HCT116 (cell line): ENCODE measurements at regions not wholly inside any gene's neighbourhood (a gene's known extent, or its start where the extent isn't known, plus 50 kb on each side); places are given as distances from the start of the nearest gene placed in this dataset.

ENCODE experiments used
- ATAC-seq: fragments of 200-7000 bp; cut with Tn5 transposase; 2 replicates; pipeline ENCODE4 v1.9.1; 2020; ENCODE audit warnings: mild to moderate bottlenecking, moderate library complexity
- BruUV-seq: library from RNA; stranded (reverse); fragments of 400-500 nt; replicated peaks from 2 replicates; lab custom pipeline; 2021; lab: Mats Ljungman, UMichigan
- CTCF ChIA-PET: fragments of 300-600 bp; sonication (Branson Sonifier 250); formaldehyde crosslinking; loops from one replicate; lab custom pipeline; 2021; ENCODE audit warnings: antibody characterized with exemption; lab: Charles Lee
- POLR2A ChIA-PET: fragments of 300-600, 350-600 bp; sonication (Branson Sonifier 250); formaldehyde crosslinking; loops from one replicate; lab custom pipeline; 2021; ENCODE audit warnings: antibody characterized with exemption; lab: Charles Lee
- RAD21 ChIA-PET, 2 experiments: fragments of 300-600 bp; sonication (Branson Sonifier 250); formaldehyde crosslinking; loops; one replicate each; lab custom pipeline; 2023; ENCODE audit warnings: low total read pairs in 2 of 2; ENCODE audit not compliant: uncharacterized antibody in 2 of 2, unreplicated experiment in 2 of 2, low non-redundant PET in 1 of 2; lab: Charles Lee
- DNase-seq: peaks from one replicate; pipeline ENCODE4 v3.0.0-alpha.2; 2010; ENCODE audit warnings: low read depth, low spot score
- H2AFZ ChIP-seq: fragments of 200-600 bp; shearing (Covaris generic), sonication (generic); 2 replicates; pipeline ENCODE4 v1.6.1; 2017; ENCODE audit warnings: low read depth, mixed run types, mixed read lengths, antibody characterized with exemption, low read length; ENCODE audit not compliant: poor library complexity, severe bottlenecking
- H3K27ac ChIP-seq: 2 replicates; pipeline ENCODE4 v1.5.1; 2012; ENCODE audit warnings: low read depth, low read length
- H3K27me3 ChIP-seq: fragments of 200-600 bp; sonication (generic); 2 replicates; pipeline ENCODE4 v1.6.1; 2016; ENCODE audit warnings: mixed run types, low read length, mixed read lengths; ENCODE audit not compliant: insufficient read depth
- H3K36me3 ChIP-seq, 2 experiments: fragments of 200-500 bp in 1 of 2; fragments of 200-600 bp in 1 of 2; sonication (Bioruptor generic) in 1 of 2; sonication (generic) in 1 of 2; 2 replicates each; pipeline versions ENCODE4 v1.5.1 to v1.6.1; 2014 to 2016; ENCODE audit warnings: low read length in 2 of 2, inconsistent platforms in 1 of 2, mixed read lengths in 1 of 2, mixed run types in 1 of 2; ENCODE audit not compliant: insufficient read depth in 2 of 2, control insufficient read depth in 1 of 2
- H3K4me1 ChIP-seq, 2 experiments: fragments of 200-600 bp in 1 of 2; sonication (generic) in 1 of 2; 2 replicates each; pipeline versions ENCODE4 v1.5.1 to v1.6.1; 2012 to 2017; ENCODE audit warnings: low read length in 2 of 2, inconsistent platforms in 1 of 2, mild to moderate bottlenecking in 1 of 2, mixed read lengths in 1 of 2, mixed run types in 1 of 2, moderate library complexity in 1 of 2; ENCODE audit not compliant: insufficient read depth in 2 of 2, control insufficient read depth in 1 of 2
- H3K4me2 ChIP-seq: fragments of 200-600 bp; sonication (generic); 2 replicates; pipeline ENCODE4 v1.6.1; 2017; ENCODE audit warnings: mixed run types, low read length, mixed read lengths
- H3K4me3 ChIP-seq, 2 experiments: fragments of 200-600 bp in 1 of 2; sonication (generic) in 1 of 2; replicated peaks in 1 of 2; 2 replicates each; pipeline ENCODE4 v1.5.1; 2011 to 2016; ENCODE audit warnings: low read length in 2 of 2, control low read depth in 1 of 2, low read depth in 1 of 2, mild to moderate bottlenecking in 1 of 2, mixed read lengths in 1 of 2, mixed run types in 1 of 2
- H3K79me2 ChIP-seq: fragments of 200-600 bp; sonication (generic); 2 replicates; pipeline ENCODE4 v1.6.1; 2017; ENCODE audit warnings: mild to moderate bottlenecking, mixed run types, low read length, moderate library complexity, mixed read lengths; ENCODE audit not compliant: insufficient read depth
- H3K9ac ChIP-seq: fragments of 200-600 bp; sonication (generic); 2 replicates; pipeline ENCODE4 v1.6.1; 2016; ENCODE audit warnings: low read length, mixed read lengths
- H3K9me2 ChIP-seq: fragments of 200-600 bp; sonication (generic), shearing (Covaris generic); 2 replicates; pipeline ENCODE4 v1.6.1; 2017; ENCODE audit warnings: mixed run types, mild to moderate bottlenecking, moderate library complexity; ENCODE audit not compliant: insufficient read depth
- H3K9me3 ChIP-seq, 2 experiments: fragments of 200-500 bp in 1 of 2; fragments of 200-600 bp in 1 of 2; sonication (Bioruptor generic) in 1 of 2; sonication (generic) in 1 of 2; 2 replicates each; pipeline ENCODE4 v1.6.1; 2014 to 2017; ENCODE audit warnings: low read length in 2 of 2, mixed read lengths in 2 of 2, inconsistent platforms in 1 of 2, low read depth in 1 of 2, mild to moderate bottlenecking in 1 of 2, mixed run types in 1 of 2, moderate library complexity in 1 of 2; ENCODE audit not compliant: control insufficient read depth in 1 of 2, insufficient read depth in 1 of 2
- H4K20me1 ChIP-seq: fragments of 200-600 bp; sonication (generic), shearing (Covaris generic); 2 replicates; pipeline ENCODE4 v1.6.1; 2017; ENCODE audit warnings: mixed run types, mild to moderate bottlenecking, moderate library complexity; ENCODE audit not compliant: insufficient read depth
- CTCF ChIP-seq, 3 experiments: fragments of 200-600 bp in 1 of 3; sonication (generic) in 1 of 3; IDR thresholded peaks in 2 of 3; conservative IDR thresholded peaks in 1 of 3; 2 replicates each; pipeline ENCODE4 v1.5.1; 2012 to 2017; ENCODE audit warnings: low read depth in 2 of 3, low read length in 2 of 3, antibody characterized with exemption in 1 of 3, borderline replicate concordance in 1 of 3, control low read depth in 1 of 3, mild to moderate bottlenecking in 1 of 3, mixed read lengths in 1 of 3, mixed run types in 1 of 3, moderate library complexity in 1 of 3; ENCODE audit not compliant: insufficient read depth in 1 of 3
- FOSL1 ChIP-seq: IDR thresholded peaks from 2 replicates; pipeline ENCODE4 v1.6.1; 2012; ENCODE audit warnings: low read depth
- YY1 ChIP-seq: IDR thresholded peaks from 2 replicates; pipeline ENCODE4 v1.6.1; 2011; ENCODE audit warnings: low read length, low read depth, moderate library complexity, mild to moderate bottlenecking; ENCODE audit not compliant: insufficient replicate concordance; ENCODE audit errors: extremely low read depth
- ZNF274 ChIP-seq: fragments of 200-500 bp; sonication (Bioruptor generic); IDR thresholded peaks from 2 replicates; pipeline ENCODE4 v1.6.1; 2014; ENCODE audit warnings: mild to moderate bottlenecking, low read depth, low read length, inconsistent platforms
- intact Hi-C: fragments of 100-400 bp; cut with micrococcal nuclease; formaldehyde crosslinking; loops from 2 replicates; pipeline ENCODE4 v1.10.0; 2022

GRCh38 chr6:170049641-170050561 is 241.0 kb downstream of the DLL1 start (continued):
- TF ChIP-seq ZNF274 = no peak
- no peak for TF ChIP-seq CTCF (IDR thresholded peaks at IDR 0.05 in 2 of 3, conservative IDR thresholded peaks at IDR 0.05 in 1 of 3; ENCODE audit: borderline replicate concordance in 1 of 3, insufficient read depth in 1 of 3, low read depth in 2 of 3, low read length in 2 of 3)
- TF ChIP-seq YY1 = no peak
- TF ChIP-seq, all 23 proteins: peak for 0

GRCh38 chr6:170048615-170049256 is 242.1 kb downstream of the DLL1 start:
- Histone ChIP-seq H4K20me1 (no peaks in the 10 kb centered on the region), H3K9me2 (no peaks in the 10 kb centered on the region), H3K4me2 (no peak overlapping the region), H3K9me3 (no peaks in the 10 kb centered on the region), H3K9ac (no peak overlapping the region), H3K27me3 (no peaks in the 10 kb centered on the region), H3K4me3 (no peak overlapping the region), H3K4me1 (no peaks in the 10 kb centered on the region), H3K27ac (no peak overlapping the region), H3K79me2 (no peaks in the 10 kb centered on the region), H3K36me3 (no peaks in the 10 kb centered on the region), H2AFZ (no peak overlapping the region)
- ATAC-seq (no peak), DNase-seq (no peak)
- no TSS peak for BruUV-seq
- RAD21 ChIA-PET = no interaction called here
- POLR2A ChIA-PET = no interaction called here
- CTCF ChIA-PET = no interaction called here
- TF ChIP-seq FOSL1 = no peak
- intact Hi-C loops = no loop called here
